B cell (primary cell): ENCODE measurements at regions not wholly inside any gene's neighbourhood (a gene's known extent, or its start where the extent isn't known, plus 50 kb on each side); places are given as distances from the start of the nearest gene placed in this dataset.

ENCODE experiments used
- ATAC-seq: fragments of 200-7000 bp; cut with Tn5 transposase; one replicate; pipeline ENCODE4 v1.10.0; 2021; ENCODE audit warnings: low read depth, mild to moderate bottlenecking, moderate number of reproducible peaks, moderate library complexity
- CTCF ChIA-PET: fragments of 350-600 bp; sonication (Branson Sonifier 250); formaldehyde crosslinking; loops from one replicate; lab custom pipeline; 2021; ENCODE audit warnings: antibody characterized with exemption, inconsistent platforms; lab: Charles Lee
- POLR2A ChIA-PET: fragments of 350-600 bp; sonication (Branson Sonifier 250); formaldehyde crosslinking; loops from one replicate; lab custom pipeline; 2021; ENCODE audit warnings: antibody characterized with exemption; lab: Charles Lee
- DNase-seq: peaks from one replicate; pipeline ENCODE4 v3.0.0; 2013
- H2AFZ ChIP-seq: 2 replicates; pipeline ENCODE4 v1.6.1; 2012; ENCODE audit warnings: mild to moderate bottlenecking, low read depth, low read length; ENCODE audit not compliant: insufficient read depth, poor library complexity, severe bottlenecking
- H3K27ac ChIP-seq, 2 donors: 1 replicate in 1 of 2; 2 replicates in 1 of 2; pipeline ENCODE4 v1.5.1; 2012 to 2013; ENCODE audit warnings: low read length in 2 of 2, mild to moderate bottlenecking in 2 of 2, moderate library complexity in 1 of 2
- H3K27me3 ChIP-seq, 4 experiments: fragments of 200-600 bp in 1 of 4; sonication (generic) in 1 of 4; replicated peaks in 1 of 4; 1 replicate in 2 of 4; 2 replicates in 2 of 4; pipeline versions ENCODE4 v1.6.1 to v1.7.0; 2013 to 2016; ENCODE audit warnings: low read length in 3 of 4, mild to moderate bottlenecking in 2 of 4, mixed read lengths in 1 of 4, moderate library complexity in 1 of 4; ENCODE audit not compliant: insufficient read depth in 4 of 4, control insufficient read depth in 3 of 4; ENCODE audit errors: control extremely low read depth in 1 of 4
- H3K36me3 ChIP-seq, 2 experiments: replicated peaks in 1 of 2; 1 replicate in 1 of 2; 2 replicates in 1 of 2; pipeline versions ENCODE4 v1.6.1 to v1.7.1; 2013; ENCODE audit warnings: low read length in 1 of 2; ENCODE audit not compliant: insufficient read depth in 2 of 2, control insufficient read depth in 1 of 2; ENCODE audit errors: control extremely low read depth in 1 of 2, extremely low read depth in 1 of 2
- H3K4me1 ChIP-seq, 2 donors: fragments of 200-600 bp in 1 of 2; sonication (generic) in 1 of 2; 1 replicate in 1 of 2; 2 replicates in 1 of 2; pipeline versions ENCODE4 v1.5.1 to v1.6.1; 2013 to 2017; ENCODE audit warnings: low read length in 2 of 2; ENCODE audit not compliant: control insufficient read depth in 2 of 2, insufficient read depth in 2 of 2
- H3K4me2 ChIP-seq: replicated peaks from 2 replicates; pipeline ENCODE3; 2012; ENCODE audit warnings: mild to moderate bottlenecking, low read depth, low read length; ENCODE audit not compliant: poor library complexity, severe bottlenecking
- H3K4me3 ChIP-seq, 5 experiments: fragments of 200-600 bp in 1 of 5; sonication (generic) in 1 of 5; 1 replicate in 3 of 5; 2 replicates in 2 of 5; pipeline versions ENCODE4 v1.5.1 to v1.7.0; 2011 to 2016; ENCODE audit warnings: low read length in 4 of 5, mild to moderate bottlenecking in 4 of 5, low read depth in 2 of 5, control low read depth in 1 of 5, moderate library complexity in 1 of 5; ENCODE audit not compliant: insufficient read depth in 1 of 5; ENCODE audit errors: control extremely low read depth in 1 of 5, extremely low read depth in 1 of 5
- H3K79me2 ChIP-seq: fragments of 200-600 bp; sonication (generic); one replicate; pipeline ENCODE4 v1.6.0; 2016; ENCODE audit warnings: low read length; ENCODE audit not compliant: control insufficient read depth, insufficient read depth
- H3K9ac ChIP-seq: fragments of 200-600 bp; sonication (generic); 2 replicates; pipeline ENCODE4 v1.6.1; 2017; ENCODE audit warnings: mild to moderate bottlenecking, low read length, moderate library complexity
- H3K9me3 ChIP-seq, 3 donors: one replicate each; pipeline versions ENCODE4 v1.6.1 to v1.7.1; 2013; ENCODE audit warnings: low read length in 2 of 3; ENCODE audit not compliant: control insufficient read depth in 2 of 3, insufficient read depth in 1 of 3; ENCODE audit errors: control extremely low read depth in 1 of 3
- H4K20me1 ChIP-seq: 2 replicates; pipeline ENCODE4 v1.6.0; 2012; ENCODE audit warnings: mild to moderate bottlenecking, low read length; ENCODE audit not compliant: insufficient read depth, control insufficient read depth, poor library complexity, severe bottlenecking
- H3K27ac Mint-ChIP-seq: one replicate; pipeline ENCODE4 v1.8.0; 2021; ENCODE audit warnings: mixed read lengths
- H3K27me3 Mint-ChIP-seq: one replicate; pipeline ENCODE4 v1.8.0; 2021; ENCODE audit warnings: mixed read lengths
- H3K4me1 Mint-ChIP-seq: one replicate; pipeline ENCODE4 v1.8.0; 2021; ENCODE audit warnings: mixed read lengths
- H3K4me3 Mint-ChIP-seq: one replicate; pipeline ENCODE4 v1.8.0; 2021; ENCODE audit warnings: mixed read lengths
- H3K9me3 Mint-ChIP-seq: one replicate; pipeline ENCODE4 v1.8.0; 2022; ENCODE audit warnings: mixed read lengths; ENCODE audit not compliant: insufficient read depth
- CTCF ChIP-seq: fragments of 200-600 bp; IDR thresholded peaks from one replicate; pipeline ENCODE4 v1.8.0; 2022; ENCODE audit warnings: antibody characterized with exemption, mild to moderate bottlenecking
- EZH2 ChIP-seq: IDR thresholded peaks from 2 replicates; pipeline ENCODE4 v1.6.1; 2012; ENCODE audit warnings: borderline replicate concordance, low read depth, mild to moderate bottlenecking, moderate library complexity, low read length; ENCODE audit not compliant: insufficient read depth, poor library complexity, severe bottlenecking
- WGBS: methylation state at CpG from one replicate; pipeline ENCODE4 v1.1.5; 2013; ENCODE audit warnings: missing lambda C conversion rate; ENCODE audit not compliant: insufficient coverage; 5-methylcytosine and 5-hydroxymethylcytosine counted together
- intact Hi-C: fragments of 100-400 bp; cut with micrococcal nuclease; formaldehyde crosslinking; loops from one replicate; pipeline ENCODE4 v1.10.0; 2022

GRCh38 chr2:104068665-104069064 lies 785.2 kb upstream of the POU3F3 start:
- POLR2A ChIA-PET: no interaction called here
- H2AFZ ChIP-seq: no peak overlapping the region
- no peak overlapping the region for H3K4me3 ChIP-seq
- no peak overlapping the region for H3K27ac Mint-ChIP-seq
- no peaks in the 10 kb centered on the region for H3K36me3 ChIP-seq
- no peaks in the 10 kb centered on the region for H3K79me2 ChIP-seq
- CTCF ChIA-PET: no interaction called here
- DNase-seq: no peak
- no peaks in the 10 kb centered on the region for H3K9me3 ChIP-seq
- intact Hi-C loops: no loop called here
- no peaks in the 10 kb centered on the region for H4K20me1 ChIP-seq
- TF ChIP-seq EZH2 (no peak), CTCF (no peak)
- no peak overlapping the region for H3K27ac ChIP-seq
- H3K9me3 Mint-ChIP-seq: peaks cover 2% of the 10 kb centered on the region
- H3K9ac ChIP-seq: no peak overlapping the region
- no peak overlapping the region for H3K4me2 ChIP-seq
- whole genome bisulfite sequencing: no CpG with 5 or more reads among the region's 2 CpGs
- no peak overlapping the region for H3K4me3 Mint-ChIP-seq
- ATAC-seq: no peak
- no peaks in the 10 kb centered on the region for H3K4me1 ChIP-seq
- H3K27me3 Mint-ChIP-seq: no peaks in the 10 kb centered on the region
- no peaks in the 10 kb centered on the region for H3K4me1 Mint-ChIP-seq
- H3K27me3 ChIP-seq: no peaks in the 10 kb centered on the region

- no peak overlapping the region for H3K4me3 ChIP-seq
- no peaks in the 10 kb centered on the region for H3K36me3 ChIP-seq
- DNase-seq: no peak
- TF ChIP-seq CTCF (no peak), EZH2 (no peak)
- CTCF ChIA-PET: no interaction called here
- no peaks in the 10 kb centered on the region for H3K79me2 ChIP-seq
- H3K27ac ChIP-seq: no peak overlapping the region
- peaks cover 0 to 18% (median 4%) of the 10 kb centered on the region in 3 donors for H3K9me3 ChIP-seq
- no peaks in the 10 kb centered on the region for H3K4me1 ChIP-seq
- no peak overlapping the region for H2AFZ ChIP-seq
- Mint-ChIP-seq H3K9me3 (no peaks in the 10 kb centered on the region), H3K27ac (no peak overlapping the region), H3K4me1 (no peaks in the 10 kb centered on the region), H3K27me3 (no peaks in the 10 kb centered on the region), H3K4me3 (no peak overlapping the region)
- ATAC-seq: no peak
- POLR2A ChIA-PET: no interaction called here
- no peaks in the 10 kb centered on the region for H3K27me3 ChIP-seq
- 66% methylated on average over 3 of the region's 4 CpGs for WGBS
- no peaks in the 10 kb centered on the region for H4K20me1 ChIP-seq
- no peak overlapping the region for H3K4me2 ChIP-seq
- intact Hi-C loops: no loop called here
- H3K9ac ChIP-seq: no peak overlapping the region
Observed at GRCh38 chr2:104077573-104077972, 776.3 kb upstream of the POU3F3 start.
